Mesendoderm (in vitro differentiated cells): ENCODE measurements at regions not wholly inside any gene's neighbourhood (a gene's known extent, or its start where the extent isn't known, plus 50 kb on each side); places are given as distances from the start of the nearest gene placed in this dataset.
"Not testable (repeated sequence)": the region's sequence is repeated elsewhere in the genome, so short reads cannot be mapped to it uniquely, and the experiment has no call there.

Source experiments
- DNase-seq: peaks from one replicate; pipeline ENCODE4 v3.0.0; 2013
- H2AK5ac ChIP-seq: 2 replicates; pipeline ENCODE4 v1.6.1; 2013; ENCODE audit warnings: low read length, inconsistent platforms
- H2BK120ac ChIP-seq: 2 replicates; pipeline ENCODE4 v1.6.1; 2013; ENCODE audit warnings: low read depth, mild to moderate bottlenecking, low read length, moderate library complexity, mixed read lengths
- H2BK15ac ChIP-seq: replicated peaks from 2 replicates; pipeline ENCODE4 v1.6.1; 2013; ENCODE audit warnings: low read depth, mild to moderate bottlenecking, moderate library complexity
- H2BK5ac ChIP-seq: 2 replicates; pipeline ENCODE4 v1.6.1; 2013; ENCODE audit warnings: low read length, inconsistent platforms
- H3K18ac ChIP-seq: 2 replicates; pipeline ENCODE4 v1.6.1; 2013; ENCODE audit warnings: mild to moderate bottlenecking, low read length, mixed read lengths
- H3K23ac ChIP-seq: one replicate; pipeline ENCODE4 v1.6.1; 2013; ENCODE audit warnings: low read length
- H3K27ac ChIP-seq: 2 replicates; pipeline ENCODE4 v1.5.1; 2013; ENCODE audit warnings: low read depth, mild to moderate bottlenecking, inconsistent platforms, low read length, moderate library complexity
- H3K27me3 ChIP-seq: 2 replicates; pipeline ENCODE4 v1.6.1; 2013; ENCODE audit warnings: low read length, control low read depth, mild to moderate bottlenecking, inconsistent platforms; ENCODE audit not compliant: insufficient read depth, poor library complexity
- H3K36me3 ChIP-seq: 2 replicates; pipeline ENCODE4 v1.6.1; 2013; ENCODE audit warnings: low read length, inconsistent platforms; ENCODE audit not compliant: control insufficient read depth, insufficient read depth
- H3K4ac ChIP-seq: one replicate; pipeline ENCODE4 v1.6.1; 2013; ENCODE audit warnings: low read depth, mild to moderate bottlenecking, low read length, moderate library complexity
- H3K4me1 ChIP-seq: 2 replicates; pipeline ENCODE4 v1.6.1; 2013; ENCODE audit warnings: low read depth, low read length, inconsistent platforms; ENCODE audit not compliant: control insufficient read depth
- H3K4me2 ChIP-seq: 2 replicates; pipeline ENCODE4 v1.6.1; 2013; ENCODE audit warnings: low read length
- H3K4me3 ChIP-seq: 2 replicates; pipeline ENCODE4 v1.5.1; 2013; ENCODE audit warnings: mild to moderate bottlenecking, low read length
- H3K56ac ChIP-seq: one replicate; pipeline ENCODE4 v1.6.1; 2013; ENCODE audit warnings: low read length
- H3K79me1 ChIP-seq: 2 replicates; pipeline ENCODE4 v1.6.1; 2013; ENCODE audit warnings: low read length, inconsistent platforms
- H3K79me2 ChIP-seq: 2 replicates; pipeline ENCODE4 v1.6.1; 2013; ENCODE audit warnings: mild to moderate bottlenecking, low read length; ENCODE audit not compliant: control insufficient read depth, insufficient read depth
- H3K9ac ChIP-seq: 2 replicates; pipeline ENCODE4 v1.6.1; 2013; ENCODE audit warnings: low read length, inconsistent platforms
- H4K5ac ChIP-seq: one replicate; pipeline ENCODE4 v1.6.1; 2013; ENCODE audit warnings: low read length
- H4K8ac ChIP-seq: one replicate; pipeline ENCODE4 v1.6.1; 2013; ENCODE audit warnings: low read depth, mild to moderate bottlenecking, control low read depth, low read length, moderate library complexity
- WGBS: extraction: QIAGEN DNeasy Blood & Tissue Kit; methylation state at CpG from one replicate; pipeline ENCODE4 v1.1.7; 2013; ENCODE audit warnings: low lambda C conversion rate, missing lambda C conversion rate; ENCODE audit not compliant: insufficient coverage; ENCODE audit errors: extremely low coverage; 5-methylcytosine and 5-hydroxymethylcytosine counted together

DNA sequence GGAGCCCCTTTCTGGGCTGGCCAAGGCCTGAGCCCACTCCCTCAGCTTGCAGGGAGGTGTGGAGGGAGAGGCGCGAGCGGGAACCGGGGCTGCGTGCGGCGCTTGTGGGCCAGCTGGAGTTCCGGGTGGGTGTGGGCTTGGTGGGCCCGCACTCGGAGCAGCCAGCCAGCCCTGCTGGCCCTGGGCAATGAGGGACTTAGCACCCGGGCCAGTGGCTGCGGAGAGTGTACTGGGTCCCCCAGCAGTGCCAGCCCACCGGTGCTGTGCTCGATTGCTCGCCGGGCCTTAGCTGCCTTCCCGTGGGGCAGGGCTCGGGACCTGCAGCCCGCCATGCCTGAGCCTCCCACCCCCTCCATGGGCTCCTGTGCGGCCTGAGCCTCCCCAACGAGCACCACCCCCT is 123.8 kb upstream of the SEMA3C start:
- H2BK15ac ChIP-seq, H2BK5ac ChIP-seq, H3K18ac ChIP-seq, H3K23ac ChIP-seq, H3K4me1 ChIP-seq, H3K27me3 ChIP-seq, H2AK5ac ChIP-seq, H3K27ac ChIP-seq, H3K9ac ChIP-seq, H3K79me1 ChIP-seq, H4K8ac ChIP-seq, H3K56ac ChIP-seq, H3K79me2 ChIP-seq, H4K5ac ChIP-seq, H3K4me3 ChIP-seq, H2BK120ac ChIP-seq, DNase-seq, H3K36me3 ChIP-seq, H3K4ac ChIP-seq, H3K4me2 ChIP-seq: not testable (repeated sequence)
- no CpG with 5 or more reads among the region's 21 CpGs for WGBS

DNA sequence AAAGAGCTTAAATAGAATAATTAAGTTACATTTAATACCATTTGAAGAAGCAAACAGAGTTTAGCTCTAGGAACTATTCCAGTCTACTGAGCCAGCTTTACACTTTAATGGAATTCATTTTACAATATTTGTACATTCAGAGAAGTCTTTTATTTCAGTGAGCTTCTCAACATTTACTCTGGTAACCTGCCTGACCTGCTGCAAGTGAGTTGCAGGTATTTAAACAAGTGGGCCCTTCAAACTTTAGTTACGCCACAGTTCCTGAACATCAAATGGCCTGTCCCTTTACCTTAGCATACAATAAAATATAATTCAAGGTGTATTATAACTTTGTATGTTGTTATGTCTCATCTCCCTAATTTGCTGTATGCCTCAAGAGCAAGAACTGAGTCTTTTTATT is 121.6 kb upstream of the SEMA3C start:
- Histone ChIP-seq H3K23ac (no peak overlapping the region), H2BK120ac (no peak overlapping the region), H3K9ac (no peak overlapping the region), H3K4ac (no peak overlapping the region), H3K27me3 (no peaks in the 10 kb centered on the region), H2BK15ac (no peak overlapping the region), H3K36me3 (no peaks in the 10 kb centered on the region), H3K27ac (no peak overlapping the region), H3K4me2 (no peak overlapping the region), H3K4me1 (no peaks in the 10 kb centered on the region), H2BK5ac (no peak overlapping the region), H3K79me1 (no peaks in the 10 kb centered on the region), H4K5ac (no peak overlapping the region), H4K8ac (no peak overlapping the region), H2AK5ac (no peak overlapping the region), H3K18ac (no peak overlapping the region), H3K4me3 (no peak overlapping the region), H3K56ac (no peak overlapping the region), H3K79me2 (no peaks in the 10 kb centered on the region)
- no peak for DNase-seq
- whole genome bisulfite sequencing = no CpG with 5 or more reads among the region's 1 CpG

DNA sequence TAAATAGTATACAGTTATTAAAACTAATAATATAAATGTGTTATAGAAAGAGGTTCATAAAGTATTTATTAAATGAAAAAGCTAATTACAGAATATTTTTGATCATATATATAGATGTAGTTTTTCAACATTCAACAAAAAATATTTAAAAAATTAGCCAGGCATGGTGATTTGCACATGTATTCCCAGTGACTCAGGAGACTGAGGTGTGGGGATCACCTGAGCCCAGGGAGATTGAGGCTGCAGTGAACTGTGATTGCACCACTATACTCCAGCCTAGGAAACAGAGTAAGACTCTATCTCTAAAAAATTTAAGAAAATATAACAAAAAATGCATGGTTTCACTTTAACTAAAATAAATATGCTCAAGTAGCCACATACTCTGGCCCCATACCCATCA is 118.0 kb upstream of the SEMA3C start:
- H4K8ac ChIP-seq = no peak overlapping the region
- no peak overlapping the region for H2BK120ac ChIP-seq
- H3K56ac ChIP-seq = no peak overlapping the region

DNA sequence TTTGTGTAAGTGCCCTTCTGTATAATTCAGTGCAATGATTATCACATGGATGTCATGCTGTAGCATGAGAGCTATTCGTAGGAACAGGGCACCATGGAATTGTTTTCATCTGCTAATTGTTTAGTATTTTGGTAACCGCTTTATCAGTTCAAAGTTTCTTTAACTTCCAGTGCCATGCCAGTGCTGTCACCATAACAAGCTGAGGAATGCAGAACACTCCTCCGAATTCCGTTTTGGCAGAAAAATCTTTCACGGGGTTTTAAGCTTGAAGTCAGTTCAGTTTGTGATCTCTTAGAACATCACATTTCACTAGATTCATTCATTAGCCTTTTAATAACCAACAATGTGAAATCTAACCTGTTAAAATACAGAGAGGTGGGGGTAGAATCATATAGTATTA is 117.2 kb upstream of the SEMA3C start:
- Histone ChIP-seq H4K5ac (no peak overlapping the region), H3K4me1 (no peaks in the 10 kb centered on the region), H2BK15ac (no peak overlapping the region), H3K23ac (no peak overlapping the region), H3K79me1 (no peaks in the 10 kb centered on the region), H3K4me3 (no peak overlapping the region), H3K4me2 (no peak overlapping the region), H3K27ac (no peak overlapping the region), H2AK5ac (no peak overlapping the region), H2BK120ac (no peak overlapping the region), H3K9ac (no peak overlapping the region), H3K36me3 (no peaks in the 10 kb centered on the region), H3K79me2 (no peaks in the 10 kb centered on the region), H2BK5ac (no peak overlapping the region), H4K8ac (no peak overlapping the region), H3K18ac (no peak overlapping the region), H3K56ac (no peak overlapping the region), H3K27me3 (no peaks in the 10 kb centered on the region), H3K4ac (no peak overlapping the region)
- no CpG with 5 or more reads among the region's 5 CpGs for WGBS
- no peak for DNase-seq

More for the DNA sequence above, 118.0 kb upstream of the SEMA3C start:
- Histone ChIP-seq H3K4me2 (no peak overlapping the region), H3K23ac (no peak overlapping the region), H3K27me3 (no peaks in the 10 kb centered on the region), H3K4me1 (no peaks in the 10 kb centered on the region), H2AK5ac (no peak overlapping the region), H2BK5ac (no peak overlapping the region), H3K79me2 (no peaks in the 10 kb centered on the region), H3K79me1 (no peaks in the 10 kb centered on the region), H3K18ac (no peak overlapping the region), H3K4me3 (no peak overlapping the region), H2BK15ac (no peak overlapping the region), H4K5ac (no peak overlapping the region), H3K27ac (no peak overlapping the region), H3K9ac (no peak overlapping the region), H3K36me3 (no peaks in the 10 kb centered on the region), H3K4ac (no peak overlapping the region)
- DNase-seq = no peak

- Histone ChIP-seq H3K4me1 (no peaks in the 10 kb centered on the region), H3K9ac (no peak overlapping the region), H3K23ac (no peak overlapping the region), H3K79me1 (no peaks in the 10 kb centered on the region), H2BK15ac (no peak overlapping the region), H3K4me2 (no peak overlapping the region), H3K36me3 (no peaks in the 10 kb centered on the region), H4K8ac (no peak overlapping the region), H4K5ac (no peak overlapping the region), H2AK5ac (no peak overlapping the region), H3K56ac (no peak overlapping the region), H3K27ac (no peak overlapping the region), H3K4me3 (no peak overlapping the region), H2BK120ac (no peak overlapping the region), H3K4ac (no peak overlapping the region), H3K27me3 (no peaks in the 10 kb centered on the region), H2BK5ac (no peak overlapping the region), H3K79me2 (no peaks in the 10 kb centered on the region), H3K18ac (no peak overlapping the region)
- WGBS = no CpG with 5 or more reads among the region's 3 CpGs
- no peak for DNase-seq
These were observed 113.1 kb upstream of the SEMA3C start for GRCh38 chr7:81031996-81032395.

DNA sequence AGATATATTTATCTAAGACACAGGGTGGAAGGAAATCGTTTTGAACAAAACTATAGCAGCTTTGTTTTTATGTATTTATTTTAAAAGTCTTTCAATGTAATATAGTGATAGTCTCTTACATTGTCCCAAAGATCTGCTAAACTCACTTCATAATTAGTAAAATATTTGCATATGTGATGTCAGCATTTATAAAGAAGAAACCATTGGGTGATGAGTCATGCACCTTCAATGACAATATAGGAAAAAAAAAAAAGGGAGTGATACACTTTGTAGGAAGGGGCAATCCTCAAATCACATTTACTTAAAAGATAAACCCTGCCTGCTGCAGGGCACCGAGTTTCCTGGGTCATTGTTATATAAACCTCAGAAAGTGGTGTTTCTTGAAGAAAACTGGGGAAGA is 112.4 kb upstream of the SEMA3C start:
- Histone ChIP-seq H3K79me2 (no peaks in the 10 kb centered on the region), H2AK5ac (no peak overlapping the region), H3K4me2 (no peak overlapping the region), H2BK5ac (no peak overlapping the region), H4K5ac (no peak overlapping the region), H3K9ac (no peak overlapping the region), H2BK120ac (no peak overlapping the region), H3K23ac (no peak overlapping the region), H3K36me3 (no peaks in the 10 kb centered on the region), H3K27ac (no peak overlapping the region), H3K56ac (no peak overlapping the region), H3K4ac (no peak overlapping the region), H3K79me1 (no peaks in the 10 kb centered on the region), H4K8ac (no peak overlapping the region), H3K18ac (no peak overlapping the region), H3K4me1 (no peaks in the 10 kb centered on the region), H2BK15ac (no peak overlapping the region), H3K27me3 (no peaks in the 10 kb centered on the region), H3K4me3 (no peak overlapping the region)
- no peak for DNase-seq
- no CpG with 5 or more reads among the region's 2 CpGs for WGBS
